ENCODE measurements at regions not wholly inside any gene's neighbourhood (a gene's known extent, or its start where the extent isn't known, plus 50 kb on each side); places are given as distances from the start of the nearest gene placed in this dataset.

GRCh38 chr12:131486451-131487230, 224.2 kb upstream of the SFSWAP start:
- TF ChIP-seq CTCF (IDR thresholded peaks at IDR 0.05) (no peak), POLR2A (IDR thresholded peaks at IDR 0.05) (no peak)

Measured in esophagus squamous epithelium (tissue), 4 donors.